ENCODE measurements at regions not wholly inside any gene's neighbourhood (a gene's known extent, or its start where the extent isn't known, plus 50 kb on each side); places are given as distances from the start of the nearest gene placed in this dataset.

- TF ChIP-seq CTCF (IDR thresholded peaks at IDR 0.05) = no peak
- no peak for TF ChIP-seq POLR2A (IDR thresholded peaks at IDR 0.05)
These were observed 762.1 kb upstream of the ARGLU1 start for GRCh38 chr13:107329991-107330390.
